T-helper 1 cell (primary cell): ENCODE measurements at regions not wholly inside any gene's neighbourhood (a gene's known extent, or its start where the extent isn't known, plus 50 kb on each side); places are given as distances from the start of the nearest gene placed in this dataset.

Source experiments
- DNase-seq, 5 donors: peaks; one replicate each; pipeline ENCODE4 v3.0.0-alpha.2; 2012 to 2020

DNA sequence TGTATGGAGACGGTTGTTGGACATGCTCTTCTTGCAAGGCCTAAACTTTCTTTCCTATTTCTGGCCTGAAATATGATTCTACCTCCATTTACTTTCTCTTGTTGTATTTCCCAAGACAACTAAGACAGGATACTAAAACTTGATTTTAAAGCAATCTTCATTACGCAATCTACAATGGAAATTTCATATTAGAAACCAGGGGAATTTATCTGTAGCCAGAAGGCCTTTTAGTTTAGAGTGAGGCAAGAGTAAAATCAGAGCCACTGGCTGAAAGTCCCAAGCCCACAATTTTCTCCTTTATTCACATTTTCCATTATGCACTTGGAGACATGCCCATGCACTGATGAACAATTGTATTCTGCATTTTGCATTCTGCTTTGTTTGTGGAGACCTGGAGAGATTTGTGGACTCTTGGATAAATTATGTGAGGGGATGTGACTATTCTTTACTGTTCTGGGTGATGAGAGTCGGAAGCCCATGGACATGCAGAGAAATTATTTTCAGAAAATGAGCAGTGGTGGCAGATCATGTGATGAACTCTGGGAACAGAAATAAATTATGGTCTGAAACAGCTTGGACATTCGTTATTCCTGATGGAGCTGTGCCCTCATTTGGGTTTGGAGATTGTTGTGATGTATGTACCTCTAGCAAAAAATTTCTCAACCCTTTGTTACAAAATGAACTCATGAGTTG, 336.8 kb downstream of the SEC16B start:
- no peak for DNase-seq

DNA sequence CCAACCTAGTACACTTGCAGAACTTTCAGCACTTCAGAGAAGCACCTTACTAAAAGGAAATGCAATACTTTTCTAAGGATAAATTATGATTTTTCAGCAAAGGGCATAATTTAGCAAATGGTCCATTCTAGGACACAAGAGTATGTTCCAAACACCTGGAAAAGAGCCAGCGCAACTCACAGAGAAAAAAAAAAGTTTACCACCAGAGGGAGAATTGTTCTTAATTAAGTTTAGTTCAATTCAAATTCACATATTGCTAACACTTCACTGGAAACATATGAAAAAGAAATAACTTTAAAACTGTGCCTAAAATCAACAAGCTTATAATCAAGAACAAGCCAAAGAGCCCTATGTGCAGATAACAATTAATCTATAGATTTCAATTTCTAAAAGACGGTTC, 338.1 kb downstream of the SEC16B start:
- no peak for DNase-seq

DNA sequence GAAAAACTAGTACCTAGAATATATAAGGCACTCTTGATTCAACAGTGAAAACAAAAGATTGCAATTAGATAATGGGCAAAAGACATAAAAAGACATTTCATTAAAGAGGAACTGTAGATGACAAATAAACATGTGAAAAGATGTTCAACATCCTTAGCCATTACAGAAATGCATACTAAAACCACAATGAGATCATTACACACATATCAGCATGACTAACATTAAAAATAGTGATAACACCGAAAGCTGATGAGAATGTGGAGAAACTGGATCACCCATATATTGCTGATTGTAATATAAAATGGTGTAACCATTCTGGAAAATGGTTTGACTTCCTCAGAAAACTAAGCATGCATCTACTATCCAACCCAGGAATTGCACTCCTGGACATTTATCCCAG, 340.3 kb downstream of the SEC16B start:
- DNase-seq: no peak

DNA sequence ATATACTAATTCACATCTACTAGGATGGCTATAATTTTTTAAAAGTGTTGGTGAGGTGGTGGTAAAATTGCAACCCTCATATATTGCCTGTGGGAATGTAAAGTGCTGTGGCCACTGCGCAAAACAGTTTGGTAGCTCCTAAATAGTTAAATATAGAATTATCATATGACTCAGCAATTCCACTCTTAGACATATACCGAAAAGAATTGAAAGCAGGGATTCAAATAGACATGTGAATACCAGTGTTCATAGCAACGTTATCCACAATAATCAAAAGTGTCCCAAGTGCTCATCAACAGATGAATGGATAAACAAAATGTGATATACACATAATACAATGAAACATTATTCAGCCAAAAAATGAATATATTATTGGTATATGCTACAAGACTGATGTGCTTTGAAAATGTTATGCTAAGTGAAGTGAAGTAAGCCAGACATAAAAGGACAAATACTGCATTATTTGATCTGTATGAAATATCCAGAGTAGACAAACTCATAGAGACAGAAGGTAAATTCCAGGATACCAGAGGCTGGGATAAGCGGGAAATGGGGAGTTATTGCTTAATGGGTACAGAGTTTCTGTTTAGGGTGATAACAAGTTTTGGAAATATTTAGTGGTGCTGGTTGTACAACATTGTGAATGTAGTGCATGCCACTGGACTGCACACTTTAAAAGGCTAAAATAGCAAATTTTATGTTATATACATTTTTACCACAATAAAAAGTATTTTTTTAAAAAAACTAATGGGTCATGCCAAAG, 342.5 kb downstream of the SEC16B start:
- no peak for DNase-seq

DNA sequence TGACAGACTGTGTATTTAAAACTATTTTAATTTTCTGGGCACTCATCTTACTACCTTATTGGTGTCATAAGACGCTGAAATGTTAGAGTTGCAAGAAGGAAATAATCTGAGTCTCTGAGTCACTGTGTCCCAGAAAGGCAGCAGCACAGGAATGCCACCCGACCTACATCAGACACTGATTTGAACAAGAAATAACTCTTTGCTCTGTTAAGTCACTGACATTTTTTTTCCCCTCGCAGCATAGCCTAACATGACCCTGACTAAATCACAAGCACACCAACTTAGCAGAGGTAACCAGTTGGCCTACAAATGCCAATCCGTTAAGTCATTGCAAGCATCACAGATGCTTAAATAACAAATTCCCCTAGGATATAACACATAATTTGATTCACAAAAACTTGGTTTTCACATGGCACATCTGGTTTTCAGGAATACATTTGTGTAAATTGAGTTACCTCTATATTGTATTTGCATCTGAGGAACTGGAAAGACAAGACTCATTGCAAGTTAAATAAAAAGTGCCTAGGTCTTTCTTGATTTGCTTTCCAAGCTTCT, 349.1 kb downstream of the SEC16B start:
- no peak for DNase-seq

GRCh38 chr1:177615251-177615650, 354.6 kb downstream of the SEC16B start:
- DNase-seq: no peak

- no peak for DNase-seq
These were observed 358.5 kb downstream of the SEC16B start for GRCh38 chr1:177611402-177611801.

- no peak for DNase-seq
These were observed 359.9 kb downstream of the SEC16B start for GRCh38 chr1:177609953-177610352.

DNA sequence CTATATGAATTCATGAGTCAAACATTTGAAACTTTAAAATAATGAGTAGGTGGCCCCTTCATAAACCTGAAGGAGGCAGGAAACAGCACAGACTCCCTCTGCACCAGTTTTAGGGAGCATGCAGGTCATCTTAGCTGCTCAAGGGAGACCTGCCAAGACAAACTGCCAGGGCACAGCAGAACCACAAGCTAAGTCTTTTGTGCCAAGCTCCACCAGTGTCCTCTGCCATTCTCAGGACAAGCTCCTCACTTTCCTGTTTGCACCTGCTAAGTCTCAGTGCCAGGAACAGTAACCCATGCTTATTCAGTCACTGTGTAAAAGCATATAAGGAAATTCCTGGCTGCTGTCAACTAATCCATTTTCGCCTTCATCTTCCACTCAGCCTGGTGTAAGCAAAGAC, 368.9 kb downstream of the SEC16B start:
- DNase-seq: no peak

- no peak for DNase-seq
These were observed 369.5 kb downstream of the SEC16B start for GRCh38 chr1:177600321-177600720.

GRCh38 chr1:177597393-177597792, 372.5 kb downstream of the SEC16B start:
- no peak for DNase-seq

GRCh38 chr1:177596485-177596884, 373.4 kb downstream of the SEC16B start:
- no peak for DNase-seq

DNA sequence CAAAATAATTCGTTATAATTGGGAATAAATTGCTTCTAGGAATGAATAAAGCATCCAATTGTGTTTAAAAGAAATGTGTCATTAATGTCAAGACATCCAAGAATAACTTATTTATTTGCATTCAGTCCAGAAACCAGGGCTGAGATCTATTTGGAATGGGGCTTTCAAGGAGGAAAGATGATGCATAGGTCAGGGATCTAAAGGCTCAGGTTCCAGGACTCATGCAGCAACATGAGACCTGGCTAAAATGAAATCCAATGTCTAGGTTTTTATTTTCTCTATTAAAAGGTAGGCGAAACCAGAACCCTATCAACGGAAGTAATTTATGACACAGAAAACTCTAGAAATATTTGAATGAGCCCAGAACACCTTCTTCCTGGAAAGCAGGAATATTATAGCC, 376.8 kb downstream of the SEC16B start:
- DNase-seq: no peak

GRCh38 chr1:177592624-177593023, 377.2 kb downstream of the SEC16B start:
- no peak for DNase-seq

DNA sequence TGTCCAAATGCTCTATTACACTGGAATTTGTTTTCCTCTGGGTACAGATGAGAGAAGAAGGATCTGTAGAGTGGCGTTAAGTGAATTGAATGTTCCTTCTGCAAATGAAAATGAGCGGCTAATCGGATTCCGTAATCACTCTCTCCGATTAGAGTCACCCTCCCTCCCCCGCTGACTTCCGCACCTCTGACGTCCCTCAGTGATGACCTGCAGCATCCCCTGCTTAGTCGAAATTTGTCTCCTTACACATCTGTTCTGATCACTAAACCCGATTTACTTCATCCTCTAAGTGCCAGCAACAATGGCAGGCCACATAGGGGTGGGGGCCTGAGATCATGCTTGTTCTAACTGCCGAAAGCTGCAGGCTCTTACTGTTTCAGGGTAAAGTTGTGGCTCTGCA, 378.7 kb downstream of the SEC16B start:
- DNase-seq: no peak

DNA sequence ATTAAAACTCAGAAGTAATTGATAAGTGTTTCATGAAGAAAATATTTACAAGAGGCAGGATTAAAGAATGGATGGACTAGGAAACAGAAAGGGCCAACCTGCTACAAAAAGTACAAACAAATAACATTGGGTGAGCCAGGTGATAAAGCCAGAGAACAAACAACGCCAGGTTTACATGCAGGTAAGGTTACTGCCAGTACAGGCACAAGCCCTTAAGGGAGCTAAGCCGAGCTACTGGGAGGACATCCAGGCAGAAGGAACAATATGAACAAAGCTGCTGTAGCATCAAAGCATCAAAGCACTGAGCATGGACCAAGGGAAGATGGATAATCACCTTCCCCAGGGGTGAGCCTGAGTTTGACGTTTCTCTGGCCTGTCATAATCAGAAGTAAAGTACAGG, 380.7 kb downstream of the SEC16B start:
- no peak for DNase-seq

DNA sequence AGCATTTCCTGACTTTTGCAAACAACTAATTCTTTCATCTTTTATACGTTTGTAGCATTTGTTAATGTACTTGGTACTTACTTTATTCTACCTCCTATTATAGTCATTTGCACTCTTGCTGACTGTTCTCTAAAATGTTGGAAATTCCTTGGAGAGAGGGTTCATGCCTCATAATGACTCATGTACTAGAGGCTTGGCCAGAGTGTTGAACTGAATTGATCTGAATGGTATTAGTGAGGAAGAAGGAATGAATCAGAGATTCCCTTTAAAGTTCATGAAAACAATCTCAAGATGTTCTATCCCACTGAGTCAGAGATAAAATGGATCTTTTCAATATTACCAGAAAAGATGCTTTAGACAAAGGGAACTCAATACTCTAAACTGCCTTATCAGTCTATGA, 383.4 kb downstream of the SEC16B start:
- DNase-seq: no peak

DNA sequence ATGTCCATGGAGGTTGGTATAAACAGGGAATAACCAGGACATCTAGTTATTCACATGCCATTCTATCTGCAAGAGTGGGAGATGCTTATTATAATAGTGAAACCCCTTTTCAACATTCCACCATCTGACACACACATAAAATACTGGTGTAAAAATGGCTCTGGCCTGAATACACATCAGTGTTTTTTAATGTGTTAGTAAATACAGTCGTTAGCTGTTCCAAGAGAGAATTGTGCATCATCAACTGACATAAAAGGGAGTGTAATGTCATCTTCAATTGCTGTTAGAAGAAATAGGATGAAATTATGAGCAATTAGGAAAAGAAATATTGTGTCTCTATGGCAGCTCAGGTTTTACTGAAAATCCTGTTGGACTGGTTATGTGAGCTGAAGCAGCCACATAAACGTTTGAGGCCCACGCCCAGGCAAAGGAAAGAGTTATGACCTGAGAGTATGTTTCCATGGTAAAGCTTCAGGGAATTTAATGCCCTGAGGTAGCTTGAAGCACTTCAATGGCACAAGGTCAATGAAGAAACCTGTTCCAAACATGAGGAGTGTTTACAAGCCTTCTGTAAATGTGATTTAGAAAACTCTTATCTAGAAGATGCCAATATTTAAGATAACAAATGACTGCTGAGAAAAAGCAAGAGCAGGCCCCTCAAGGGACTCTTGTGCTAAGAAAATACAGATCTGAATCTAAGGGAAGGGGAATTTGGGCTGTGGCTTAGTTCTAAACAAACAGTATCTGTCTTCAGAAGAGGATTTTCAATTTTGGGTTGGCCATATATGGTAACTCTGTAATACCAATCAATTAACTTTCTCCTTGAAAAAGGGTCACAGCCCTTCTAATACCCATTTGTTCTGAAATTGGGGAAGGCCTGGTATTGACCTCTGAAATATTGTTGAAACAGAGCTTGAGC, 384.3 kb downstream of the SEC16B start:
- DNase-seq: no peak

DNA sequence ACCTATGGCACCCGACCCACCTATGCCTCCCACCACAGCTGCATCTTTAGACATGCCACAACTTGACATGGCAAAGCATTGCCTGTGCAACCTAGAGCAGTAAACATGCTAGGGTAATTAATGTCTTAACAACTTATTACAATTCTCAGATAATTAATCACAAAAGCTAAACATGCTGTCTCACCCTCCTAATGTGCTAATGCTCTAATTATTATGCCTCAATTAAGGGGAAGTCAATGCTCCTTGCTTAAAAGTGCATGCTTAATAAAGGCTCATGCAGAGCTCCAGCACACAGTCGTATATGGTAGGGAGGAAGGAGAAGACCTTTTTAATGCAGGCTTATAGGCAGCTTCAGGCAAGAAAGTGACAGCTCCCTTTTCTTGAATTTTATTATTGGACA, 396.0 kb downstream of the SEC16B start:
- no peak for DNase-seq

GRCh38 chr1:177571485-177572076, 398.3 kb downstream of the SEC16B start:
- no peak for DNase-seq

DNA sequence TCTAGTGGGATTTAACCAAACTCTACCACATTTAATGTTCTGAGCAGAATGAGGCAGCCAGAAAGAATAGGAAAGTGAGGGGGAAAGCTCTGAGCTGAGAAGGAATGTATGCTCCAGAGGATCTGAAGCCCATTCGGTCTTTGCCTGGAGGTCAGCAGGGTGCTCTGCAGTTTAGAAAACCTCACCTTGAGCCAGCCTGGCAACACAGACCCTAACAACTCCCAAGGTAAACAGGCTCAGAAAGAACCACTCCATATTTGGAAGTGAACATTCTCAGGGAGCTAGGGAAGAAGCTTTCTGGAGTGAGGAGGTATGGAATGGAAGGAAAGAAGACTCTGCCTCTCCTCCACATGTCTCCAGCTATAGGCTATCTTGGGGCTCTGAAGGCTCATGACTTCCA, 398.8 kb downstream of the SEC16B start:
- DNase-seq: no peak

- no peak for DNase-seq
These were observed 398.7 kb downstream of the BRINP2 start for GRCh38 chr1:177569476-177569875.

- DNase-seq: no peak
These were observed 397.9 kb downstream of the BRINP2 start for GRCh38 chr1:177568622-177569021.
